Kidney (tissue), 13 donors: ENCODE measurements at regions not wholly inside any gene's neighbourhood (a gene's known extent, or its start where the extent isn't known, plus 50 kb on each side); places are given as distances from the start of the nearest gene placed in this dataset.

Source experiments
- DNase-seq, 5 donors: peaks; one replicate each; pipeline ENCODE4 v3.0.0-alpha.2; 2013 to 2020
- FAIRE-seq: peaks from 2 replicates; lab custom pipeline; 2012; peaks lifted over from hg19 to GRCh38; lab: Jason Lieb, UNC
- H3K27ac ChIP-seq, 2 donors: one replicate each; pipeline ENCODE4 v1.7.0; 2013; ENCODE audit warnings: low read depth in 2 of 2, low read length in 2 of 2, inconsistent platforms in 1 of 2
- H3K27me3 ChIP-seq: one replicate; pipeline ENCODE4 v1.7.1; 2013; ENCODE audit warnings: low read length, inconsistent platforms; ENCODE audit not compliant: control insufficient read depth, insufficient read depth
- H3K36me3 ChIP-seq, 3 donors: one replicate each; pipeline versions ENCODE4 v1.7.0 to v1.7.1; 2013; ENCODE audit warnings: low read length in 3 of 3, control low read depth in 1 of 3, inconsistent platforms in 1 of 3; ENCODE audit not compliant: insufficient read depth in 3 of 3, control insufficient read depth in 2 of 3
- H3K4me1 ChIP-seq, 3 donors: one replicate each; pipeline versions ENCODE4 v1.7.0 to v1.7.1; 2013; ENCODE audit warnings: low read length in 3 of 3, inconsistent platforms in 1 of 3, low read depth in 1 of 3; ENCODE audit not compliant: control insufficient read depth in 2 of 3, insufficient read depth in 2 of 3
- H3K4me3 ChIP-seq, 3 donors: one replicate each; pipeline versions ENCODE4 v1.7.0 to v1.8.1; 2013; ENCODE audit warnings: low read length in 3 of 3, control low read depth in 1 of 3, inconsistent platforms in 1 of 3
- H3K9ac ChIP-seq, 3 donors: one replicate each; pipeline versions ENCODE4 v1.7.0 to v1.7.1; 2013; ENCODE audit warnings: low read length in 3 of 3, control low read depth in 1 of 3, inconsistent platforms in 1 of 3
- H3K9me3 ChIP-seq, 3 donors: one replicate each; pipeline versions ENCODE4 v1.7.0 to v1.7.1; 2013; ENCODE audit warnings: low read length in 3 of 3, control low read depth in 1 of 3, inconsistent platforms in 1 of 3; ENCODE audit not compliant: control insufficient read depth in 2 of 3, insufficient read depth in 1 of 3
- CTCF ChIP-seq: IDR thresholded peaks from 3 replicates; pipeline ENCODE4 v1.5.1; 2012; ENCODE audit warnings: mild to moderate bottlenecking, moderate library complexity, borderline replicate concordance; ENCODE audit not compliant: insufficient read depth; ENCODE audit errors: extremely low read depth
- intact Hi-C: fragments of 100-400 bp; cut with DNase I; formaldehyde crosslinking; loops from one replicate; pipeline ENCODE4 v1.11.1; 2022
- donor health status: control.
- donor health status: control.
- donor health status: control.
- donor health status: control.
- donor health status: control.
- donor health status: DM: yes; HTN: yes; CAD: no.
- donor health status: Normal renal cell carcinoma (clear cell type).

- no peak for FAIRE-seq
- intact Hi-C loops, result no loop called here
These were observed 178.3 kb downstream of the ATG4C start for GRCh38 chr1:62962014-62962812.

GRCh38 chr1:62962901-62963776 lies 179.2 kb downstream of the ATG4C start:
- no peak overlapping the region for H3K9ac ChIP-seq
- DNase-seq (peak in 4 of 5 donors; percentile 67 to 74 (median 70)), FAIRE-seq (no peak)
- intact Hi-C loops, result no loop called here
- peak; percentile 45 for TF ChIP-seq CTCF
- no peaks in the 10 kb centered on the region for H3K27me3 ChIP-seq
- H3K36me3 ChIP-seq, result no peaks in the 10 kb centered on the region
- no peaks in the 10 kb centered on the region for H3K9me3 ChIP-seq
- no peak overlapping the region for H3K27ac ChIP-seq
- no peak overlapping the region for H3K4me3 ChIP-seq
- no peaks in the 10 kb centered on the region for H3K4me1 ChIP-seq

More at GRCh38 chr1:62962014-62962812, 178.3 kb downstream of the ATG4C start:
- H3K4me3 ChIP-seq, result no peak overlapping the region
- no peak overlapping the region for H3K27ac ChIP-seq
- H3K4me1 ChIP-seq, result no peaks in the 10 kb centered on the region
- no peak overlapping the region for H3K9ac ChIP-seq
- H3K36me3 ChIP-seq, result no peaks in the 10 kb centered on the region
- TF ChIP-seq CTCF, result no peak
- no peaks in the 10 kb centered on the region for H3K27me3 ChIP-seq
- no peaks in the 10 kb centered on the region for H3K9me3 ChIP-seq
- DNase-seq, result no peak

- FAIRE-seq (no peak), DNase-seq (no peak)
- H3K27ac ChIP-seq, result no peak overlapping the region
- H3K27me3 ChIP-seq, result no peaks in the 10 kb centered on the region
- no peaks in the 10 kb centered on the region for H3K4me1 ChIP-seq
- no peak overlapping the region for H3K4me3 ChIP-seq
- no peaks in the 10 kb centered on the region for H3K9me3 ChIP-seq
- TF ChIP-seq CTCF, result no peak
- intact Hi-C loops, result no loop called here
- H3K36me3 ChIP-seq, result no peaks in the 10 kb centered on the region
- H3K9ac ChIP-seq, result no peak overlapping the region
These were observed 180.2 kb downstream of the ATG4C start for GRCh38 chr1:62964141-62964540.
